ENCODE measurements at regions not wholly inside any gene's neighbourhood (a gene's known extent, or its start where the extent isn't known, plus 50 kb on each side); places are given as distances from the start of the nearest gene placed in this dataset.

GRCh38 chrX:67328476-67328875 lies 215.3 kb upstream of the AR start:
- POLR2A ChIA-PET = no interaction called here
- DNase-seq (ENCODE audit: extremely low spot score) = no peak
- CTCF ChIA-PET = no interaction called here
- no peak for TF ChIP-seq PKNOX1 (IDR thresholded peaks at IDR 0.05)
- no peak for TF ChIP-seq NFRKB (IDR thresholded peaks at IDR 0.05)
- TF ChIP-seq TARDBP (IDR thresholded peaks at IDR 0.05) = no peak
- TF ChIP-seq HDGF (IDR thresholded peaks at IDR 0.05; ENCODE audit: borderline replicate concordance) = no peak
- TF ChIP-seq FOXA1 (IDR thresholded peaks at IDR 0.05) = no peak
- no peak for TF ChIP-seq SUZ12 (IDR thresholded peaks at IDR 0.05)
- TF ChIP-seq L3MBTL2 (conservative IDR thresholded peaks at IDR 0.05) = no peak
- no peak for TF ChIP-seq FOXK2 (IDR thresholded peaks at IDR 0.05)
- TF ChIP-seq LEF1 (IDR thresholded peaks at IDR 0.05; ENCODE audit: borderline replicate concordance) = no peak

GRCh38 chrX:67334323-67334722 lies 209.5 kb upstream of the AR start:
- ChIA-PET CTCF (no interaction called here), POLR2A (no interaction called here)
- no peak for DNase-seq (ENCODE audit: extremely low spot score)
- TF ChIP-seq CTBP1 (IDR thresholded peaks at IDR 0.05; ENCODE audit: borderline replicate concordance) (no peak), ELF4 (IDR thresholded peaks at IDR 0.05) (no peak), L3MBTL2 (conservative IDR thresholded peaks at IDR 0.05) (no peak), SUZ12 (IDR thresholded peaks at IDR 0.05) (no peak), FOXK2 (IDR thresholded peaks at IDR 0.05) (no peak), ZNF384 (IDR thresholded peaks at IDR 0.05) (no peak), PKNOX1 (IDR thresholded peaks at IDR 0.05) (no peak), FOXM1 (IDR thresholded peaks at IDR 0.05; ENCODE audit: borderline replicate concordance) (no peak)

- no peak for DNase-seq (ENCODE audit: extremely low spot score)
- ChIA-PET POLR2A (no interaction called here), CTCF (no interaction called here)
- TF ChIP-seq HDGF (IDR thresholded peaks at IDR 0.05; ENCODE audit: borderline replicate concordance) (no peak), BHLHE40 (IDR thresholded peaks at IDR 0.05; ENCODE audit: borderline replicate concordance) (no peak), SUZ12 (IDR thresholded peaks at IDR 0.05) (no peak), FOXM1 (IDR thresholded peaks at IDR 0.05; ENCODE audit: borderline replicate concordance) (no peak), ZNF384 (IDR thresholded peaks at IDR 0.05) (no peak), FOXA1 (IDR thresholded peaks at IDR 0.05) (no peak), ELF4 (IDR thresholded peaks at IDR 0.05) (no peak), TARDBP (IDR thresholded peaks at IDR 0.05) (no peak), ARNT (IDR thresholded peaks at IDR 0.05) (no peak), CTBP1 (IDR thresholded peaks at IDR 0.05; ENCODE audit: borderline replicate concordance) (no peak), L3MBTL2 (conservative IDR thresholded peaks at IDR 0.05) (no peak), PKNOX1 (IDR thresholded peaks at IDR 0.05) (no peak), SP1 (IDR thresholded peaks at IDR 0.05) (no peak), FOXK2 (IDR thresholded peaks at IDR 0.05) (no peak), LEF1 (IDR thresholded peaks at IDR 0.05; ENCODE audit: borderline replicate concordance) (no peak), NFRKB (IDR thresholded peaks at IDR 0.05) (no peak)
These were observed 205.6 kb upstream of the AR start for GRCh38 chrX:67338262-67338661.

- DNase-seq (ENCODE audit: extremely low spot score) = no peak
- TF ChIP-seq LEF1 (IDR thresholded peaks at IDR 0.05; ENCODE audit: borderline replicate concordance) (no peak), HDGF (IDR thresholded peaks at IDR 0.05; ENCODE audit: borderline replicate concordance) (no peak), NFRKB (IDR thresholded peaks at IDR 0.05) (no peak), FOXA1 (IDR thresholded peaks at IDR 0.05) (no peak), PKNOX1 (IDR thresholded peaks at IDR 0.05) (no peak), SUZ12 (IDR thresholded peaks at IDR 0.05) (no peak)
- ChIA-PET POLR2A (no interaction called here), CTCF (no interaction called here)
These were observed 201.7 kb upstream of the AR start for GRCh38 chrX:67342138-67342537.

- DNase-seq (ENCODE audit: extremely low spot score) = no peak
- TF ChIP-seq PKNOX1 (IDR thresholded peaks at IDR 0.05) = no peak
- TF ChIP-seq FOXK2 (IDR thresholded peaks at IDR 0.05) = no peak
- TF ChIP-seq HDGF (IDR thresholded peaks at IDR 0.05; ENCODE audit: borderline replicate concordance) = no peak
- CTCF ChIA-PET = no interaction called here
- POLR2A ChIA-PET = no interaction called here
These were observed 197.6 kb upstream of the AR start for GRCh38 chrX:67346225-67346624.

- ChIA-PET CTCF (no interaction called here), POLR2A (no interaction called here)
- no peak for DNase-seq (ENCODE audit: extremely low spot score)
- no peak for TF ChIP-seq L3MBTL2 (conservative IDR thresholded peaks at IDR 0.05)
- TF ChIP-seq BHLHE40 (IDR thresholded peaks at IDR 0.05; ENCODE audit: borderline replicate concordance) = no peak
- TF ChIP-seq FOXA1 (IDR thresholded peaks at IDR 0.05) = no peak
- TF ChIP-seq FOXK2 (IDR thresholded peaks at IDR 0.05) = no peak
- TF ChIP-seq FOXM1 (IDR thresholded peaks at IDR 0.05; ENCODE audit: borderline replicate concordance) = no peak
- TF ChIP-seq PKNOX1 (IDR thresholded peaks at IDR 0.05) = no peak
- TF ChIP-seq NFRKB (IDR thresholded peaks at IDR 0.05) = no peak
- no peak for TF ChIP-seq LEF1 (IDR thresholded peaks at IDR 0.05; ENCODE audit: borderline replicate concordance)
These were observed 197.2 kb upstream of the AR start for GRCh38 chrX:67346667-67347066.
